ENCODE measurements at regions not wholly inside any gene's neighbourhood (a gene's known extent, or its start where the extent isn't known, plus 50 kb on each side); places are given as distances from the start of the nearest gene placed in this dataset.
"Not testable (repeated sequence)": the region's sequence is repeated elsewhere in the genome, so short reads cannot be mapped to it uniquely, and the experiment has no call there.

- Mint-ChIP-seq H3K36me3 (no peaks in the 10 kb centered on the region), H3K9me3 (peaks cover 2% of the 10 kb centered on the region), H3K4me1 (ENCODE audit: low read depth) (no peaks in the 10 kb centered on the region), H3K27me3 (no peaks in the 10 kb centered on the region), H3K4me3 (no peak overlapping the region), H3K27ac (no peak overlapping the region)
- CTCF ChIA-PET: no interaction called here
- POLR2A ChIA-PET: no interaction called here
- no peak for DNase-seq
- intact Hi-C loops (cut with micrococcal nuclease): no loop called here
These were observed 204.1 kb upstream of the DDX53 start for GRCh38 chrX:22795671-22796070.

GRCh38 chrX:22800360-22800759 lies 199.4 kb upstream of the DDX53 start:
- Mint-ChIP-seq H3K36me3 (no peaks in the 10 kb centered on the region), H3K4me3 (no peak overlapping the region), H3K27ac (no peak overlapping the region), H3K27me3 (no peaks in the 10 kb centered on the region), H3K9me3 (no peaks in the 10 kb centered on the region), H3K4me1 (ENCODE audit: low read depth) (no peaks in the 10 kb centered on the region)
- intact Hi-C loops (cut with micrococcal nuclease): no loop called here
- POLR2A ChIA-PET: no interaction called here
- CTCF ChIA-PET: no interaction called here
- DNase-seq: no peak

DNA sequence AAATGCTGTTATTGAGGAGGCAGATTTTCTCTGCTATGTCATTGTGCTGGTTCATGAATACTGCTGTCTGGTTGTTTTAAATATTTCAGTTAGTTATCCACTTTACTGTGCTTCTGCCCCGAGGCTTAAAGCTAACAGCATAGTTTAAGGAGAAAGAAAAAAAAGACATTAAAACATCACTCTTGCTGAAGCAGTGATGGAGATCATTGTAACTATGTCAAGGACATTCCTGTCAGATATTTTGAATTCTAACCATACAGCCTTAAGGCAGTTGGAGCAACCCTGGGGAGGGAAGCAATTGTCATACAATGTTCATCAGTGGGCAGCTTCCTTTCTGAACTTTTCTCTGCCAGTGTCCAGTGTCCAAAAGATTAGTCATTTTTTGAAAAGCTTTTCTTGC lies 199.0 kb upstream of the DDX53 start:
- ChIA-PET CTCF (no interaction called here), POLR2A (no interaction called here)

DNA sequence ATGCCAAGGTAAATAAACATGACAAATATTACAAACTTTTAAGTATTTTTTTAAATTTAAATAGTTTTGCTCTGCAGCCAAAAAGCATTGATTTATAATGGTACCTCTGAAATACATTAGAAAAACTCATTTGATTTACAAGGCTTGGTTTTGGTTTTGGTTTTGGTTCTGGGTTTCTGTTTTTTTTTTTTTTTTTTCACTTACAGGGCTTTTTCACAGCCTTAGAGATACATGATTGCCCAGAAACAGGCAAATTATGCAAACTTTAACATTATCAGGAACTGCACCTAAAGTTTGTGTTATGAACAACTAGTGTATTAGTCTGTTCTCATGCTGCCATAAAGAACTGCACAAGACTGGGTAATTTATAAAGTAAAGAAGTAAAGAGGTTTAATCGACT lies 196.4 kb upstream of the DDX53 start:
- H3K36me3 Mint-ChIP-seq: no peaks in the 10 kb centered on the region
- ChIA-PET CTCF (no interaction called here), POLR2A (no interaction called here)
- H3K4me3 Mint-ChIP-seq: no peak overlapping the region
- no peaks in the 10 kb centered on the region for H3K9me3 Mint-ChIP-seq
- intact Hi-C loops (cut with micrococcal nuclease): no loop called here
- no peak for DNase-seq
- no peaks in the 10 kb centered on the region for H3K4me1 Mint-ChIP-seq (ENCODE audit: low read depth)
- no peak overlapping the region for H3K27ac Mint-ChIP-seq
- H3K27me3 Mint-ChIP-seq: no peaks in the 10 kb centered on the region

More for the DNA sequence above, 199.0 kb upstream of the DDX53 start:
- Mint-ChIP-seq H3K4me3 (no peak overlapping the region), H3K27ac (no peak overlapping the region), H3K36me3 (no peaks in the 10 kb centered on the region), H3K27me3 (no peaks in the 10 kb centered on the region), H3K4me1 (ENCODE audit: low read depth) (no peaks in the 10 kb centered on the region), H3K9me3 (no peaks in the 10 kb centered on the region)
- no peak for DNase-seq
- intact Hi-C loops (cut with micrococcal nuclease): no loop called here

GRCh38 chrX:22810876-22811275 lies 188.9 kb upstream of the DDX53 start:
- ChIA-PET POLR2A (no interaction called here), CTCF (no interaction called here)
- intact Hi-C loops (cut with micrococcal nuclease): no loop called here
- H3K4me1 Mint-ChIP-seq (ENCODE audit: low read depth): no peaks in the 10 kb centered on the region
- DNase-seq: no peak
- no peaks in the 10 kb centered on the region for H3K36me3 Mint-ChIP-seq
- H3K27me3 Mint-ChIP-seq: no peaks in the 10 kb centered on the region
- no peaks in the 10 kb centered on the region for H3K9me3 Mint-ChIP-seq
- H3K4me3 Mint-ChIP-seq: no peak overlapping the region
- no peak overlapping the region for H3K27ac Mint-ChIP-seq

DNA sequence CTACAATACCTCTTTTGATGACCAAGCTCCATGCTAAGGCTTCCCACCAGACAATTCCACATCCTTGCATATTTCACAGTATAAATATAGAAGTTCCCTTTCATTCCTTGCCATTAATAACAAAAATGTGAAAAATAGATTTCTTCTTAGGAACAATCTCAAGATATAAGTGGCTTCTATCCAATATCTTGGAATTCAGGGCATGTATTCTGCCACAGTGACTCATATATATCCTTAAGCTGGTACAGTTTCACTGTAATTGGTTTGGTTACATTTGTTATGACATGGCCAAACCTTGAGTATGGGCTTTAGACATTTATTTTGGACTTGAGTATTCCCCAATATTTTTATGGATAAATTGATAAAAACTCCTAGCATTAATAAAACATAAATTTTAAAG lies 181.7 kb upstream of the DDX53 start:
- Mint-ChIP-seq H3K27me3 (no peaks in the 10 kb centered on the region), H3K9me3 (no peaks in the 10 kb centered on the region)

DNA sequence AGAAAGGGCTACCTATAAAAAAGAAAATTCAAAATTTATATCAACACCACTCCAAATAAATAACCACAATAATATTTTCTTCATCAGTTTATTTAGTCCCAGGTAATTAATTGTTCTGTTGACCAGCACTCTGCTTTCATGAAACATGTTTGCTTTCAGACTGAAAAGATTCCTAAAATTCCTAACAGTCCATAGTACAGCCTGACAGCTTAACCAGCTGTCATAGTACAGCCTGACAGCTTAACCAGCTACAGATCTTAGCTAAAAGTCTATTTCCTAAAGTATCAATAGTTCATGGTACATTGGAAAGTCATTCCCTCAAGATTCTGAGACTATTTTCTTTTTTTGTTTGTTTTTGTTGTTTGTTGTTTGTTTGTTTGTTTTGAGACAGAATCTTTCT lies 144.1 kb upstream of the DDX53 start:
- CTCF ChIA-PET: no interaction called here
- Mint-ChIP-seq H3K36me3 (no peaks in the 10 kb centered on the region), H3K27ac (no peak overlapping the region), H3K9me3 (no peaks in the 10 kb centered on the region), H3K4me3 (no peak overlapping the region), H3K27me3 (no peaks in the 10 kb centered on the region), H3K4me1 (ENCODE audit: low read depth) (no peaks in the 10 kb centered on the region)
- intact Hi-C loops (cut with micrococcal nuclease): no loop called here
- POLR2A ChIA-PET: no interaction called here
- DNase-seq: no peak

More for the DNA sequence above, 181.7 kb upstream of the DDX53 start:
- no peak overlapping the region for H3K4me3 Mint-ChIP-seq
- DNase-seq: no peak
- no peaks in the 10 kb centered on the region for H3K4me1 Mint-ChIP-seq (ENCODE audit: low read depth)
- no peaks in the 10 kb centered on the region for H3K36me3 Mint-ChIP-seq
- intact Hi-C loops (cut with micrococcal nuclease): no loop called here
- ChIA-PET CTCF (no interaction called here), POLR2A (no interaction called here)
- no peak overlapping the region for H3K27ac Mint-ChIP-seq

GRCh38 chrX:22859642-22860041 lies 140.1 kb upstream of the DDX53 start:
- Mint-ChIP-seq H3K4me1 (ENCODE audit: low read depth) (no peaks in the 10 kb centered on the region), H3K9me3 (no peaks in the 10 kb centered on the region), H3K4me3 (no peak overlapping the region), H3K36me3 (no peaks in the 10 kb centered on the region), H3K27me3 (no peaks in the 10 kb centered on the region), H3K27ac (no peak overlapping the region)
- ChIA-PET CTCF (no interaction called here), POLR2A (no interaction called here)
- DNase-seq: no peak
- intact Hi-C loops (cut with micrococcal nuclease): no loop called here

GRCh38 chrX:22866801-22867200 lies 133.0 kb upstream of the DDX53 start:
- H3K27me3 Mint-ChIP-seq; H3K4me3 Mint-ChIP-seq; H3K4me1 Mint-ChIP-seq (ENCODE audit: low read depth); intact Hi-C loops (cut with micrococcal nuclease); CTCF ChIA-PET; POLR2A ChIA-PET; H3K27ac Mint-ChIP-seq; DNase-seq; H3K36me3 Mint-ChIP-seq: not testable (repeated sequence)
- peaks cover 21% of the 10 kb centered on the region for H3K9me3 Mint-ChIP-seq

GRCh38 chrX:22882543-22882942 lies 117.2 kb upstream of the DDX53 start:
- H3K36me3 Mint-ChIP-seq: no peaks in the 10 kb centered on the region

GRCh38 chrX:22889819-22890218 lies 109.9 kb upstream of the DDX53 start:
- H3K9me3 Mint-ChIP-seq: no peaks in the 10 kb centered on the region
- ChIA-PET CTCF (no interaction called here), POLR2A (no interaction called here)
- H3K27me3 Mint-ChIP-seq: no peaks in the 10 kb centered on the region
- no peak overlapping the region for H3K4me3 Mint-ChIP-seq
- DNase-seq: no peak
- no peak overlapping the region for H3K27ac Mint-ChIP-seq
- H3K36me3 Mint-ChIP-seq: no peaks in the 10 kb centered on the region
- intact Hi-C loops (cut with micrococcal nuclease): no loop called here
- H3K4me1 Mint-ChIP-seq (ENCODE audit: low read depth): no peaks in the 10 kb centered on the region

More at GRCh38 chrX:22882543-22882942, 117.2 kb upstream of the DDX53 start:
- intact Hi-C loops (cut with micrococcal nuclease): no loop called here
- H3K27me3 Mint-ChIP-seq: no peaks in the 10 kb centered on the region
- CTCF ChIA-PET: no interaction called here
- POLR2A ChIA-PET: no interaction called here
- H3K27ac Mint-ChIP-seq: no peak overlapping the region
- H3K9me3 Mint-ChIP-seq: no peaks in the 10 kb centered on the region
- no peak overlapping the region for H3K4me3 Mint-ChIP-seq
- H3K4me1 Mint-ChIP-seq (ENCODE audit: low read depth): no peaks in the 10 kb centered on the region
- no peak for DNase-seq

DNA sequence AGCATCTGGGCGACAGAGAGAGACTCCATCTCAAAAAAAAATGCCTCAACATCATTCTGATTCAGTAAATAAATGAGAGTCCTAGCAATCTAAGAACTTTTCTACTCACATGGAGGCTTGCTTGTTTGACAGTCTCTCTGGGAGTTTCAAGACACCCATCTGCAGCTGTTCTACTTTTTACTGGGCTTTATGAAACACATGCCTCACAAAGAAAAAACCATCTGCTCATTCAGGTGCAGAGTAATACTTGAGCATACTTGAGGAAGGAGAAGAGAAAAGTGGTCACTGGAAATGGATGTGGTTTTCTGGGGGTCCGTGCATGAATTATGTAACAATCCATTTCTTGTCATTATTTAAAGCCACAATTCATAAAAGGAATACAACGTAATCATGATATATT lies 87.1 kb upstream of the DDX53 start:
- H3K27me3 Mint-ChIP-seq: no peaks in the 10 kb centered on the region
- H3K27ac Mint-ChIP-seq: no peak overlapping the region
- no peaks in the 10 kb centered on the region for H3K9me3 Mint-ChIP-seq
- intact Hi-C loops (cut with micrococcal nuclease): no loop called here
- ChIA-PET CTCF (no interaction called here), POLR2A (no interaction called here)
- H3K36me3 Mint-ChIP-seq: no peaks in the 10 kb centered on the region
- DNase-seq: no peak
- no peaks in the 10 kb centered on the region for H3K4me1 Mint-ChIP-seq (ENCODE audit: low read depth)
- H3K4me3 Mint-ChIP-seq: no peak overlapping the region

DNA sequence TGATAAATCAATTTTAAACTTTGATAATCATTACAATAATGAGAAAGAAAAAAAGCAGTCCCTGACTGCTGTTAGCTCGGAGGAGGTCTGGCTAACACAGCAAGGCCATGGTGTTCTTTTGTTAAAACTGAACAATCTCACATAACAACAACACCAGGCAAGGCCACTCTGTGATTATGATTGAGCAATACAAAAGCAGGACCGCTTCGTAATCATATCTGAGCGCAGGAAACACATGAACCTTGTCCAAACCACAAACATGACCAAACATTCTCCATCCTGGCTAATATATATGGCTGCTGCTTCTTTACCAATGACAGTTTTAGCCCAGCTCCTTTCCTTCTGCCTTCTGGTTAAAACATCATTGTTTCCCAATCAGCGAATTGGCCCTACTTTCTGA lies 76.8 kb upstream of the DDX53 start:
- no peak for DNase-seq
- H3K36me3 Mint-ChIP-seq: no peaks in the 10 kb centered on the region
- no peaks in the 10 kb centered on the region for H3K4me1 Mint-ChIP-seq (ENCODE audit: low read depth)
- no peaks in the 10 kb centered on the region for H3K9me3 Mint-ChIP-seq
- CTCF ChIA-PET: no interaction called here
- intact Hi-C loops (cut with micrococcal nuclease): no loop called here
- POLR2A ChIA-PET: no interaction called here
- H3K27me3 Mint-ChIP-seq: no peaks in the 10 kb centered on the region
- no peak overlapping the region for H3K4me3 Mint-ChIP-seq
- no peak overlapping the region for H3K27ac Mint-ChIP-seq

DNA sequence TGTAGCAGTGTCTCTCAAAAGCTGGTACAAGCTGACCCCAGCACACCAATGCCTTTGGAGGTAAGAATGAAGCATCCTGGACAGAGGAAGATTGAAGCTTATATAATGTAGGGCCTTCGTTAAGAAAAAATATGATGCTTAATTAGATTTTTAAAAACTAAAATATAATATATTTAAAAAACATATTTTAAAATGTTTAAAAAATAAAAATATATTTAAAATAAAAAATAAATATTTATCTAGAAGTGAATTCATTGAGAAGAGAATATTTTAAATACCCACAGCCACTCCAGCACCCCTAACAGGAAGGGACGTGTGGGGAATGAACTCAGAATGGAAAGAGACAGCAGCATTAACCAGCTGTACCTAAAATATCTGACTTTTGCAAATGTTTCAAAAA lies 65.1 kb upstream of the DDX53 start:
- POLR2A ChIA-PET: no interaction called here
- no peak for DNase-seq
- no peak overlapping the region for H3K27ac Mint-ChIP-seq
- no peaks in the 10 kb centered on the region for H3K27me3 Mint-ChIP-seq
- H3K4me3 Mint-ChIP-seq: no peak overlapping the region
- H3K9me3 Mint-ChIP-seq: no peaks in the 10 kb centered on the region
- no peaks in the 10 kb centered on the region for H3K36me3 Mint-ChIP-seq
- CTCF ChIA-PET: no interaction called here
- intact Hi-C loops (cut with micrococcal nuclease): no loop called here
- no peaks in the 10 kb centered on the region for H3K4me1 Mint-ChIP-seq (ENCODE audit: low read depth)

All from activated CD4-positive, alpha-beta memory T cell treated with anti-CD3 and anti-CD28 coated beads for 36 hours (primary cell).